ENCODE measurements at regions not wholly inside any gene's neighbourhood (a gene's known extent, or its start where the extent isn't known, plus 50 kb on each side); places are given as distances from the start of the nearest gene placed in this dataset.

- DNase-seq: no peak
- H3K4ac ChIP-seq (ENCODE audit: low read depth, low read length): no peak overlapping the region
Observed at GRCh38 chr10:132130286-132131265, 56.2 kb upstream of the DPYSL4 start.

GRCh38 chr10:132131581-132132420 is 54.9 kb upstream of the DPYSL4 start:
- no peak overlapping the region for H2AFZ ChIP-seq (ENCODE audit: insufficient read depth, low read length, poor library complexity)
- H3K79me2 ChIP-seq (ENCODE audit: control insufficient read depth, insufficient read depth, low read length, poor library complexity): no peaks in the 10 kb centered on the region
- no CpG with 5 or more reads among the region's 22 CpGs for WGBS (ENCODE audit: extremely low coverage, insufficient coverage, insufficient read length)
- no peaks in the 10 kb centered on the region for H3K4me1 ChIP-seq (ENCODE audit: control insufficient read depth in 1 of 2, insufficient read depth in 2 of 2, low read length in 2 of 2)
- no peaks in the 10 kb centered on the region for H3K79me1 ChIP-seq (ENCODE audit: low read length)
- no peak overlapping the region for H3K4ac ChIP-seq (ENCODE audit: low read depth, low read length)
- DNase-seq: no peak
- no peak overlapping the region for H2BK120ac ChIP-seq (ENCODE audit: insufficient read depth, low read length, poor library complexity)
- no peaks in the 10 kb centered on the region for H3K36me3 ChIP-seq (ENCODE audit: control insufficient read depth in 1 of 2, insufficient read depth in 2 of 2, low read length in 2 of 2)
- H3K9ac ChIP-seq (ENCODE audit: low read length): no peak overlapping the region
- H2BK12ac ChIP-seq (ENCODE audit: low read length): no peak overlapping the region
- H3K9me3 ChIP-seq (ENCODE audit: insufficient read depth, low read depth, low read length): no peaks in the 10 kb centered on the region
- H3K4me2 ChIP-seq (ENCODE audit: low read length): no peak overlapping the region
- no peak overlapping the region for H3K18ac ChIP-seq (ENCODE audit: low read length)
- H3K27me3 ChIP-seq (ENCODE audit: insufficient read depth, low read length): no peaks in the 10 kb centered on the region
- no peak overlapping the region for H3K14ac ChIP-seq (ENCODE audit: low read length)
- no peak overlapping the region for H4K8ac ChIP-seq (ENCODE audit: low read depth, low read length)
- no peak overlapping the region for H3K27ac ChIP-seq (ENCODE audit: low read depth, low read length)
- no peak overlapping the region for H4K91ac ChIP-seq (ENCODE audit: low read depth, low read length)
- no peak overlapping the region for H2BK5ac ChIP-seq (ENCODE audit: low read depth, low read length, poor library complexity)
- H2AK5ac ChIP-seq (ENCODE audit: low read length): no peak overlapping the region
- H3K23ac ChIP-seq (ENCODE audit: low read length): no peak overlapping the region
- H4K12ac ChIP-seq (ENCODE audit: low read depth, low read length): no peak overlapping the region
- H3K4me3 ChIP-seq (ENCODE audit: low read depth, low read length): no peak overlapping the region

More at GRCh38 chr10:132130286-132131265, 56.2 kb upstream of the DPYSL4 start:
- H2BK12ac ChIP-seq (ENCODE audit: low read length): no peak overlapping the region
- H3K27ac ChIP-seq (ENCODE audit: low read depth, low read length): no peak overlapping the region
- no peak overlapping the region for H2AFZ ChIP-seq (ENCODE audit: insufficient read depth, low read length, poor library complexity)
- no peak overlapping the region for H2BK120ac ChIP-seq (ENCODE audit: insufficient read depth, low read length, poor library complexity)
- H3K18ac ChIP-seq (ENCODE audit: low read length): no peak overlapping the region
- H3K23ac ChIP-seq (ENCODE audit: low read length): no peak overlapping the region
- no peak overlapping the region for H3K4me2 ChIP-seq (ENCODE audit: low read length)
- H3K4me1 ChIP-seq (ENCODE audit: control insufficient read depth in 1 of 2, insufficient read depth in 2 of 2, low read length in 2 of 2): no peaks in the 10 kb centered on the region
- H3K79me1 ChIP-seq (ENCODE audit: low read length): no peaks in the 10 kb centered on the region
- whole genome bisulfite sequencing (ENCODE audit: extremely low coverage, insufficient coverage, insufficient read length): 95% methylated on average over 3 of the region's 24 CpGs
- no peak overlapping the region for H2BK5ac ChIP-seq (ENCODE audit: low read depth, low read length, poor library complexity)
- H3K79me2 ChIP-seq (ENCODE audit: control insufficient read depth, insufficient read depth, low read length, poor library complexity): no peaks in the 10 kb centered on the region
- no peaks in the 10 kb centered on the region for H3K36me3 ChIP-seq (ENCODE audit: control insufficient read depth in 1 of 2, insufficient read depth in 2 of 2, low read length in 2 of 2)
- no peak overlapping the region for H3K14ac ChIP-seq (ENCODE audit: low read length)
- no peaks in the 10 kb centered on the region for H3K9me3 ChIP-seq (ENCODE audit: insufficient read depth, low read depth, low read length)
- no peak overlapping the region for H3K4me3 ChIP-seq (ENCODE audit: low read depth, low read length)
- no peak overlapping the region for H3K9ac ChIP-seq (ENCODE audit: low read length)
- no peak overlapping the region for H4K8ac ChIP-seq (ENCODE audit: low read depth, low read length)
- no peak overlapping the region for H4K91ac ChIP-seq (ENCODE audit: low read depth, low read length)
- no peak overlapping the region for H2AK5ac ChIP-seq (ENCODE audit: low read length)
- no peaks in the 10 kb centered on the region for H3K27me3 ChIP-seq (ENCODE audit: insufficient read depth, low read length)
- no peak overlapping the region for H4K12ac ChIP-seq (ENCODE audit: low read depth, low read length)

DNA sequence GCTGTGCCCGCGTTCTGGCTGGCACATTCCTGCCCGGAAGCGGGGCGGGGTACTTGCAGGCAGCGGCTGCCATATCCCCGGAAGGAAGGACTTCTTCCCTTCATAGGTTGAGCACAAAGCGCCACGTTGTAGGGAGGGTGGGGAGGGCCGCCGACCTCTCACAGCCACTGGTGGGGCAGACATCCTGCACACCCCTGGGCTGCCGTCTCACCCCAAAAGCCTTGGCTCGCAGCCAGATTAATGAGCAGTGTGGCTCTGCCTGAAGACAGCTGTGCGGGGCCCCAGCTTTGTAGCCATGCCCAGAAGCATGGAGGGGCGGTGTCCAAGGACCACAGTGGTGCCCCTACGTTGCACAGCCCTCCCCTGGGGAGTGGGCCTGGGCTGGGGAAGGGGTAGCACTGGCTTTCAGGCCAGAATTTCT is 54.3 kb upstream of the DPYSL4 start:
- H4K91ac ChIP-seq (ENCODE audit: low read depth, low read length): no peak overlapping the region
- H2AFZ ChIP-seq (ENCODE audit: insufficient read depth, low read length, poor library complexity): no peak overlapping the region
- no peak overlapping the region for H3K14ac ChIP-seq (ENCODE audit: low read length)
- H3K9me3 ChIP-seq (ENCODE audit: insufficient read depth, low read depth, low read length): no peaks in the 10 kb centered on the region
- no peaks in the 10 kb centered on the region for H3K79me2 ChIP-seq (ENCODE audit: control insufficient read depth, insufficient read depth, low read length, poor library complexity)
- no peak overlapping the region for H4K12ac ChIP-seq (ENCODE audit: low read depth, low read length)
- H3K9ac ChIP-seq (ENCODE audit: low read length): no peak overlapping the region
- no peak overlapping the region for H3K27ac ChIP-seq (ENCODE audit: low read depth, low read length)
- no peak overlapping the region for H3K4me2 ChIP-seq (ENCODE audit: low read length)
- H2AK5ac ChIP-seq (ENCODE audit: low read length): no peak overlapping the region
- no peak overlapping the region for H3K4ac ChIP-seq (ENCODE audit: low read depth, low read length)
- no peaks in the 10 kb centered on the region for H3K4me1 ChIP-seq (ENCODE audit: control insufficient read depth in 1 of 2, insufficient read depth in 2 of 2, low read length in 2 of 2)
- no peak overlapping the region for H4K8ac ChIP-seq (ENCODE audit: low read depth, low read length)
- H3K36me3 ChIP-seq (ENCODE audit: control insufficient read depth in 1 of 2, insufficient read depth in 2 of 2, low read length in 2 of 2): no peaks in the 10 kb centered on the region
- H3K23ac ChIP-seq (ENCODE audit: low read length): no peak overlapping the region
- no peak overlapping the region for H2BK120ac ChIP-seq (ENCODE audit: insufficient read depth, low read length, poor library complexity)
- H2BK5ac ChIP-seq (ENCODE audit: low read depth, low read length, poor library complexity): no peak overlapping the region
- WGBS (ENCODE audit: extremely low coverage, insufficient coverage, insufficient read length): no CpG with 5 or more reads among the region's 16 CpGs
- no peaks in the 10 kb centered on the region for H3K79me1 ChIP-seq (ENCODE audit: low read length)
- H2BK12ac ChIP-seq (ENCODE audit: low read length): no peak overlapping the region
- H3K27me3 ChIP-seq (ENCODE audit: insufficient read depth, low read length): no peaks in the 10 kb centered on the region
- no peak for DNase-seq
- H3K18ac ChIP-seq (ENCODE audit: low read length): no peak overlapping the region
- H3K4me3 ChIP-seq (ENCODE audit: low read depth, low read length): no peak overlapping the region

DNA sequence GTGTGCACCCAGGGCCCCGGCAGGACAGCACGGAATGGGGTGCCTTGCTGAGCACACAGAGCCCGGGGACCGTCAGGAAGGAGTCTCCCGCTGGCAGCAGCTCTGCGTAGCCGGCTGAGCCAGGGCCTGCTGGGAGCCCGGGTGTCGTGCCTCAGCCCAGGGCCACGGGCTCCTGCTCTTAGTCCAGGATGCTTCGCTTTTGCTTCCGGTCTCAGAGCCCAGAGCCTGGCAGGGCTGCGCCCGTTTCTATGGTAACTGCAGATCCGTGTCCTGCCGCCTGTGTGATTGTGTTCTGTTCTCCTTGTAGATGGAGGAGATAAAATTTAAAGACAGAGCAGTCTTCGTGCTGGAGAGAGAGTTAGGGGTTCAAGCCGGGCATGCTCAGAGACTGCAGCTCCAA is 53.7 kb upstream of the DPYSL4 start:
- Histone ChIP-seq H2BK5ac (ENCODE audit: low read depth, low read length, poor library complexity) (no peak overlapping the region), H2AK5ac (ENCODE audit: low read length) (no peak overlapping the region), H3K14ac (ENCODE audit: low read length) (no peak overlapping the region), H3K9me3 (ENCODE audit: insufficient read depth, low read depth, low read length) (no peaks in the 10 kb centered on the region), H3K4ac (ENCODE audit: low read depth, low read length) (no peak overlapping the region), H3K79me2 (ENCODE audit: control insufficient read depth, insufficient read depth, low read length, poor library complexity) (no peaks in the 10 kb centered on the region), H3K36me3 (ENCODE audit: control insufficient read depth in 1 of 2, insufficient read depth in 2 of 2, low read length in 2 of 2) (no peaks in the 10 kb centered on the region), H3K27ac (ENCODE audit: low read depth, low read length) (no peak overlapping the region), H3K79me1 (ENCODE audit: low read length) (no peaks in the 10 kb centered on the region), H2AFZ (ENCODE audit: insufficient read depth, low read length, poor library complexity) (no peak overlapping the region), H3K23ac (ENCODE audit: low read length) (no peak overlapping the region), H3K4me3 (ENCODE audit: low read depth, low read length) (no peak overlapping the region), H3K4me2 (ENCODE audit: low read length) (no peak overlapping the region), H3K9ac (ENCODE audit: low read length) (no peak overlapping the region), H3K4me1 (ENCODE audit: control insufficient read depth in 1 of 2, insufficient read depth in 2 of 2, low read length in 2 of 2) (no peaks in the 10 kb centered on the region), H4K8ac (ENCODE audit: low read depth, low read length) (no peak overlapping the region), H3K18ac (ENCODE audit: low read length) (no peak overlapping the region), H2BK120ac (ENCODE audit: insufficient read depth, low read length, poor library complexity) (no peak overlapping the region), H4K91ac (ENCODE audit: low read depth, low read length) (no peak overlapping the region), H4K12ac (ENCODE audit: low read depth, low read length) (no peak overlapping the region), H2BK12ac (ENCODE audit: low read length) (no peak overlapping the region), H3K27me3 (ENCODE audit: insufficient read depth, low read length) (no peaks in the 10 kb centered on the region)
- WGBS (ENCODE audit: extremely low coverage, insufficient coverage, insufficient read length): no CpG with 5 or more reads among the region's 18 CpGs
- no peak for DNase-seq
